ENCODE measurements at regions not wholly inside any gene's neighbourhood (a gene's known extent, or its start where the extent isn't known, plus 50 kb on each side); places are given as distances from the start of the nearest gene placed in this dataset.

- DNase-seq (ENCODE audit: low spot score): no peak
Observed at GRCh38 chr2:138841459-138841858, 61.3 kb upstream of the NXPH2 start.

DNA sequence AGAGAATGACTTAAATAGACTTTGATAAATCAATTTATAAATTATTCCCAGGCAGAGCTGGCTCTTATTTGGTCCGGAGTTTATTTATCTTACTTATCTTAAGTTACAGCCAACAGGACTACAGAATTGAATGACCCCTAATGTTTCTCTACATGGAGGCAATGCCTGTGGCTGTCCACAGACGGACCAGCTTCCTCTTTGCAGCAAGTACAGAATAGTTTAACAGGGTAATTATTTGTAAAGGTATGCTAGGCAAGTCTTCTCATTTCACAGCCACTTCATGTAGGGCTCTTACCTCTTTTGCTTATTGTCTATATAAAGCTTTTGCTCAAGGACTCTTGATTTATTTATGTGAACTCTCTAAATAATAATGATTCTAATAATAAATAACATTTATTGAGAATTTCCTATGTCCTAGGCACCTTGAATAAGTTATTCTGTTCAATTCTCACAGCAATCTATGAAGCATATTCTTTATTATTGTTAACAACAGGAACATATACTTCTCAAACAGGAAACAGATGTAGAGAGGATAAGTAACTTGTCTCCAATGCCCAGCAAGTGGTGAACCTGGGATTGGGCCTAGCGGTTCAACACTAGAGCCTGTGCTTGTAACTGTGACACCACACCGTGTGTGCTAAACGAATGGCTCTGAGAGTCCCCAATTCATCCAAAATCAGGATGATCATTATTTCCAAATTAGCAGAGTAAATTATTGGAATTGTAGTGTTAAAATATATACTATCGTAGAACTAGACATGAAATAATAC, 58.8 kb upstream of the NXPH2 start:
- no peak for DNase-seq (ENCODE audit: low spot score)

DNA sequence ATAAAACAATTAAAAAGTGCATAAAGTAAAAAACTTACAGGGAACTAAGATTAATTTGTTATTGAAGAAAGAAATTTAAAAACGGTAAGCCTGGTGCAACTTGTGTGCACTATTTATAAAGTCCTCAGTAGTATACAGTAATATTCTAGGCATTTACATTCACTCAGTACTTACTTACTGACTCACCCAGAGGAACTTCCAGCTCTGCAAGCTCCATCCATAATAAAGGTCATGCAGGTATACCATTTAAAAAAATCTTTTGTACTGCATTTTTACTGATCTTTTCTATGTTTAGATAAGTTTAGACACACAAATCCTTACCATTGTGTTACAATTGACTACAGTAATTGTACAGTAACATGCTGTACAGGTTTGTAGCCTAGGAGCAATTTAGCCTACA, 51.5 kb upstream of the NXPH2 start:
- no peak for DNase-seq (ENCODE audit: low spot score)

GRCh38 chr2:138831154-138831553, 51.0 kb upstream of the NXPH2 start:
- no peak for DNase-seq (ENCODE audit: low spot score)

- DNase-seq (ENCODE audit: low spot score): no peak
Observed at GRCh38 chr2:138830547-138830946, 50.4 kb upstream of the NXPH2 start.

All from GM03348 (cell line).